ENCODE measurements at regions not wholly inside any gene's neighbourhood (a gene's known extent, or its start where the extent isn't known, plus 50 kb on each side); places are given as distances from the start of the nearest gene placed in this dataset.

DNA sequence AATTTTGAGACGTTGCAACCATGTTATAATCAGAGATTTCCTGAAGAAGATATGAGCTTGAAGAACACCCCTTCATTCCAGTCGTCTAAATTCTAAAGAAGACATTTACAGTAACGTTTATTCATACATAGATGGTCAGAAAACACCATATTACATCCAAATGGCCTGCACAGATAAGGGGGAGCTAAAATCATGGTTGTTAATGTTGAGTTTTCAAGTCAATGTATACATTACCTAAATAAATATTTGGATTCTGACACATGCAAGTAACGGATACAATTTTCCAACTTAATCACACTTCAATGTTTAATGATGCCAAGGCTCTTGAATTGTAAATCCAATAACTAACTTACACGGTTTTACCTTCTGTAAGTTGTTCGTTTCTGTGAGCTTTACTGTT is 318.4 kb downstream of the SLC6A15 start:
- no peak for DNase-seq

DNA sequence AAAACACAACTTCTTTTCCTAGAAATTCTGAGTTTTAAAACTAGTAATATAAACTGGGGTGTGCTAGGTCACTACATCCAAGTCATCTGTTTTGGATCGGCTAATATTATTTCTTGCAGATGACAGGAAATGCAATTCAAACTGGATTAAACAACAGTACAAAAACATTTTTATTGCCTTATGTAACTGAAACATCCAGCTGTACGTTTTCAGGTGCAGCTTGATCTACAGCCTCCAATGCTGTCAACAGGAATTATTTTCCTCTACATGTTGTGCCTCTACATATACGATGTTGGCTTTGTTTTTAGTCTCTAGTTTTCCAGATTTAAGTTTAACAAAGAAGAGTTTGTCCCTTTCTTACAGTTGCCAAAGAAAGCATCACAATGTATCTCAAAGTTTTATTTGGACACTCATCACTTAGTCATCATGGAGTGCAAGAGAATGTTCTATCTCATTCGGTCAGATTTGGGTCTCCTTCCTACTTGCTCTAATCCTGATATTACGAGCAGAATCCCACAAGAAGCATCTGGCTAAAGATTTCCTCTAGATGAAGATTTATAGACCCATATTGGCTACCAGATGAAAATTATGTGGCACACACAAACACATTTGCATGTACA is 326.7 kb downstream of the SLC6A15 start:
- no peak for DNase-seq

DNA sequence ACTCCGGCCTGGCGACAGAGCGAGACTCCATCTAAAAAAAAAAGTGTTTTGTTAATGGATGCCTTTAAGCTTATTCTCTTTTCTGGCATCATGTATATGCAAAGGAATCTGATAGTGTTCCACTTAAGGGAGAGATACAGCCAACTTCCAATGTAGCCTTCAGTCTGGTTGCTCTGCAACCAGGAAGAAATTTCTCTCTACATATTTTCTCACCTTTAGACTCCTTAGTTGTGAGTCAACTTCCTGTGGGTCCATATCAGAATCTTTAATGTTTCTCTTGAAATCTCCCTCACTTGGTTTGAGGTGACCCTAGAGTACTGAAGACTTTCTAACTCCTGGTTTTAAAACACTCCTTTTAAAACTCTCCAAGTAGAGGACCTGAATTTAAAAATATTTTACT is 340.4 kb downstream of the SLC6A15 start:
- no peak for DNase-seq

DNA sequence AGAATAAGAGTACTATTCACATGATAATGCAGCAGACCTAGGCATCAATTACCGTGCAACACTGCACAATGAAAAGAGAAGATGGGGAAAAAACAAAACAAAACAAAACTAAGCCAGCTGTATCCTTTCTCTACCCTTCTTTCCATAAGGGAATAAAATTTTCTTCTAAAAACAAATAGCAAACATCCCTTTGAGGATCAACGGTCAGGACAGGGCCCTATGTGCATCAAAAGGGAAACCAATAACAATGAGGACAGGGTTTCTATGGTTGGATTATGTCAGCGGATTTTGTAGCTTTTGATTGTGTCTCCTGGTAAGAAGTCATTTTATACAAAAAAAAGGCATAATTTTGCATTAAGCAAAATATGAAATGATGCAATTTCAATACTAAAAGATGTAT is 350.3 kb downstream of the SLC6A15 start:
- no peak for DNase-seq

DNA sequence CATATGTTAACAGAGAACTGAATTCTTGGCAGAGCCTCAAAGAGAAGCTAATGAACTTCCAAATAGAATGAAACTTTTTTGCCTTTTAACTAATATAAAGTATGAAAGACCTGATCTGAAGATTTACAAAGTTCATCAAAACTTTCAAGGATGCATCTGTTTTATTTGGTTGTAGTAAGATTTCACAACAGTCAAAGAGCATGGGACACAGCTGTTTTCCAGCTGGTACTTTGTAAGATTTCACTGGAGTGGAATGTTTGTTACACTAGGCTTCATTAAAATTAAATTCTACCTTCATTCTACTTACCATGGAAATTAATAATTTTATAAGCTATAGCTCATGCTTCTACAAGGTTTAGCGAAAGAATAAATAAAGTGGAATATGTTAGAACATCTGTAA is 351.2 kb downstream of the SLC6A15 start:
- no peak for DNase-seq

DNA sequence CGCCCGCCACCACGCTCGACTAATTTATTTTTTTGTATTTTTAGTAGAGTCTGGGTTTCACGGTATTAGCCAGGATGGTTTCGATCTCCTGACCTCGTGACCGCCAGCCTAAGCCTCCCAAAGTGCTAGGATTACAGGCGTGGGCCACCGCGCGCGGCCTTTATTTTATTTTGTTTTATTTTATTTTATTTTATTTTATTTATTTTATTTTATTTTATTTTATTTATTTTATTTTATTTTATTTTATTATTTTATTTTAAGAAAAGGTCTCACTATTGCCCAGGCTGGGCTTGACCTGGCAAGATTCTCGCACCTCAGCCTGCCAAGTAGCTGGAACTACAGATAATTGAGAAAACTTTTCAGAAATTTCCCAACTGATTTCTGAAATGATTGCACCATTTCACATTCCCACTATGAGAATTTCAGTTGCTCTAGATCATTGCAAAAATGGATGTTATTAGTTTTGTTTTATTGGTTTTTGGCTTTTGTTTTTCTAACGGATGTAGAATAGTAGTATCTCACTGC is 358.3 kb downstream of the SLC6A15 start:
- DNase-seq: no peak

DNA sequence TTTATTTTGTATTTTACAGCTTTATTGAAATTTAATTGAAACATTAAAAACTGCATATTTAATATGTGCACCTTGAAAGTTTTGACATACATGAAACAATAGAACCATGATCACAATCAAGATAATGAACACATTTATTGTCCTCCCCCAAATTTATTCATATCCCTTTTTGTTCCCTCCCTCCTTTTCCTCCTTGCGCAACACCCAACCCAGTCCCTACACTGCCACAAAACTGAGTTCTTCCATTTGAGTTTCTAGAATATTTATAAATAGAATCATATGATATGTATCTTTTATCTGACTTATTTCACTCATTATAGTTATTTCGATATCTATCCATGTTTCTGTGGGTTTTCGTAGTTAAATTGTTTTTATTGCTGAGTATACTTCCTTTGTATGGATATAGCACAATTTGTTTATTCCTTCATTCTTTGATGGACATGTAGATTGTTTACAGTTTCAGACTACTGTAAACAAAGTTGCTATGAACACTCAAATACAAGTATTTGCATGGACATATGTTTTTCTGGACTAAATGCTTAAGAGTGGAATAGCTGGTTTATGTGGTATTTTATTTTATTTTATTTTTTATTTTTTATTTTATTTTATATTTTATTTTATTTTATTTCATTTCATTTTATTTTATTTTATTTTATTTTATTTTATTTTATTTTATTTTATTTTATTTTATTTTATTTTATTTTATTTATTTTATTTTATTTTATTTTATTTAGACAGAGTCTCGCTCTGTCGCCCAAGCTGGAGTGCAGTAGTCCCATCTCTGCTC is 359.1 kb downstream of the SLC6A15 start:
- DNase-seq: no peak

DNA sequence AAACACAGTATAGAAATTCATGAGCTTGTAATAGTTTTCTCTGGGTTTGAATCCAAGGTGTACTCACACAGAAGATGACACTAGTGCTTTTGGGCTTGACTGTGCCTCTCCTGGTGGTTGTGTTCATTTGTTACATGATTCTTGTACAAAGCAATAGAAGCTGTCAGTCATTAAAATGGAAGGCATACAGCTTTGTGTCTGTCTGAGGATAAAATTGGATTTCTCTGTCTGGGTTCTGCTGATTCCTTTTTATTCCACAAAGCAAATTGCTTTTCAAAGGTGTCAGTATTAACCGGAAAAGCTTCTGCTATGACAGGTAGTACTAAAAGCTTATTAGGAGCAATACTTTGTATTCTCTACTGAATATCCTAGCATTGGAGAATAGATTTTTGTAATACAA is 361.2 kb downstream of the SLC6A15 start:
- DNase-seq: no peak

DNA sequence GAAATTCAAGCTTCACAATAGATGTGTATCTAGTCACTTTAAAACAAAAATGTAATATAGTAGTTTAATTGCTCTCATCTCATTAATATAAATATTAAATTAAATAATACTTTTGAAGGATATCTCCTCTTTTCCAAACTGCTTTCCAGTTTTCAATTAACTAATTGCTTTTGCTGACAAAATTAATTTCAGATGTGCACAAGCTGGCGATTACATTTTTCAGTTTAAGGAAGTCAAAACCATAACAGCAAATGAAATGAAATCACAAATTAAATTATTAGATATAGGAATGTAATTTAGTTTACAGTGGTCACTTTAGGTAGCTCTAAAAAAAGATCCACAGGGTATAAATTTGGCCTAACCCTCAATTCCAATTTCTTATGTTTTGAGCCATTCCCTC is 362.1 kb downstream of the SLC6A15 start:
- no peak for DNase-seq

DNA sequence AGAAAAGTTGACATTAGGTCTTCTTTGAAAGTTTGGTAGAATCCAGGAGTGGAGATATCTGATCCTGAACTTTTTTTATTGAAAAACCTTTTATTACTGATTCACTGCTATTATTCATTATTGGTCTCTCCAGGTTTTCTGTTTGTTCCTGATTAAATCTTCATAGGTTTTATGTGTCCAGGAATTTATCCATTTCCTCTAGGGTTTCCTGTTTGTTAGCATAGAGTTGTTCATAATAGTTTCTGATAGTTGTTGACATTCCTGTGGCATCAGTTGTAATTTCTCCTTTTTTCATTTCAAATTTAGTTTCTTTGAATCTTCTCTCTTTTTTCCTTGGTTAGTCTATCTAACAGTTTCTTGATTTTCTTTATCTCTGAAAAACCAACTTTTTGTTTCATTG is 370.3 kb downstream of the SLC6A15 start:
- DNase-seq: no peak

DNA sequence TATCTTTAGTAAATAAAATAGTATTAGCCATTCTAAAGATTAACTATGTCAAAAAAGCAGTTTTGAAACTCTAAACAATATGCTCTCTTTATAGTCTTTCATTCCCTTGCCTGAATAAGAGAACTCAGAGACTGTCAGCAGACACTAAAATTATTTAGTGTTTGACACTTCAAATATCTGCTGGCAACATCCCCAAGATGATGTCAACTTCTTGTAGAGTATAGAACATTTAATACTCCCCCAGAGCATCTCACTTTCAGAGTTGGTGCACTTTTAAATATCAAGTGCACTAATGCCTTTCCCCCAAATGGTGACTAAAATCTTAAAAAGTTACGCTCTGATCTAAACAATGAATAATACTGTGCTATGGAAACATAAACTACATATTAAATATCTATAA is 374.9 kb downstream of the SLC6A15 start:
- DNase-seq: no peak

DNA sequence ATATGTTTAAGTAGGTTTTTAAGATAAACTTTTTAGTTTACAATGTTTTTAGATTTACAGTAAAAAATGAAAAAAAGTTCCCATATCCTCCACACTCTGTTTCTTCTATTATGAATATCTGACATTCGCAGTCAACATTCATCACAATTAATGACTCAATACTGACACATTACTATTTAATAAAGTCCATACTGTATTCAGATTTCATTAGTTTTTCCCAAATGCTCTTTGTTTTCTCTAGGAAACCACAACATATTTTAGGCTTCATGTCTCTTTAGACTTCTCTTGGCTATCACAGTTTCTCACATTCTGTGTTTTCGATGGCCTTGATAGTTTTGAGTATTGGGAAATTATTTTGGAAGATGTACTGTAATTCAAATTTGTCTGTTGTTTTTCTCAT is 399.8 kb downstream of the SLC6A15 start:
- no peak for DNase-seq

DNA sequence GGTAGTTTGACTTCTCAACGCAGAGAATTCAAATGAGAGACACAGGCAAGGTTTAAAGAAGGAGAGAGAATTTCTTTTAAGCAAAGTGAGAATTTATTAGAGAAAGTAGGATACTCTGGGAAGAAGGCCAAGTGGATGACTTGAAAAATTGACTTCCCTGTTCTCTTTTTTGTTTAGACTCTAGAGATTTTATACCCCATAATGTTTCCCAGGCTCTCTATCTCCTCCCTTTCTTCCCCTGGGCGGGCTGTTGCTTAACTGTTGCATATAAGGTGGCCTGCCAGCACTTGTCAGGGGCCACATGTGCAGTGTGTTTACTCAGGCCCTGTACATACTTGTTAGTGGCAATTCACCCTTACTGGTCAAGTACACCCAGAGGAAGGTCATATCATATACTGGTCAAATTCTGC is 403.7 kb downstream of the SLC6A15 start:
- DNase-seq: no peak

DNA sequence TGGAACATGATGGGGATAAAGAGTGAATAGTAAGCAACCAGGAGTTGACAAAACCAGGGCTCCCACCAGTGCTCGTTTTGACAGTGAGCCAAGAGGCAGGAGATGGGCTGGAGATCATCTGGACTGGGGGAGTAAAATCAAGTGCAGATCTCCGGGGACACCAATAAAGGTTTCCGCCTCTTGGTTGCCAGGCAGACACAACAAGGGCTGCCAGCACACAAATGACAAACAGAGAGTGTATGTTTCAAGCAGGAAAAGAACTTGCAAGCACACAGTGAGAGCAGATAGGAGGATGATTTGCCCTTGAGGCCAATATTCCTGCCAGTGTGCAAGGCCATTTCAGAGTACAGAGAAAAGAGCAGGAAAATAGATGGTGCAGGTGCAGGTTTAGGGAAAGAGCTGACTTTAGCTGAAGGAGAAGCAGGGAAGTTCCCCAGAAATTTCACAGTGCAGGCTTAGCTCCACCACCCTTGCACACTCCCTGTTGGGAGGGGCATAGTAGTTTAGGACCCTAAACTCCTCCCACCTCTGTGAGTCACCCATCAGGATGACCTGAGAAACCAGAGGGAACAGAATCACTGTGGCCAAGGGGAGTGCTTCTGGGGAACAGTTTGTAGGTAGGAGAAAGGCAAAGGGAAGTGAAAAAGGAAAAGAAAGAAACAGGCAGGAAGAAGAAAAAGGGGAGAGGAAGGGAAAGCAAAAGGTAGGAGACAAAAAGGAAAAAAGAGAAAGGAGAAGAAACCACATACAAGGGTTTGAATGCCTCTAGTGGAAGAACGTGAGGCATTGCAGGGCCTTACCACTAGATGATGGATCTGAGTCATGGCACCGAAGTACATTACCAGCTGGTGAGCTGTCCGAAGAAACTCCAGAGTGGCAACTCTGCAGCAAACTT is 404.4 kb downstream of the SLC6A15 start:
- DNase-seq: no peak

DNA sequence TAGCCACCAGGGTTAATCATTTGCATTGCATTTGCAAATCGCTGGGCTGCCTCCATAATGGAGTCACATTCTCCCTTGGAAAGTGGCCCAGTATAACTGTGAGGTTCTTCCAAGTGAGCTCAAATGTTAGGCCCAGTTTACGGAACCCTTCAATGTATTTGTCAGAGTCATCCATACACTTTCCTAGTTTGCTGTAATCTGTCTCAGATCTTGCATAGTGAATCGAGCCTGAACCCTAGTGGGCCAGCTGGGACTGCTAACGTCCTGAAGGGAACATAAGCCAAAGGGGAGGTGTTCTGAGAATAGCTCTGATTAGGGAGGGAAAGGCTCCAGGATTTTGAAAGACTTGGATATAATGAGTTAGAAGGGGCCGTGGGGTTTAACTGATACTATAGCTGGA is 406.3 kb downstream of the SLC6A15 start:
- no peak for DNase-seq

DNA sequence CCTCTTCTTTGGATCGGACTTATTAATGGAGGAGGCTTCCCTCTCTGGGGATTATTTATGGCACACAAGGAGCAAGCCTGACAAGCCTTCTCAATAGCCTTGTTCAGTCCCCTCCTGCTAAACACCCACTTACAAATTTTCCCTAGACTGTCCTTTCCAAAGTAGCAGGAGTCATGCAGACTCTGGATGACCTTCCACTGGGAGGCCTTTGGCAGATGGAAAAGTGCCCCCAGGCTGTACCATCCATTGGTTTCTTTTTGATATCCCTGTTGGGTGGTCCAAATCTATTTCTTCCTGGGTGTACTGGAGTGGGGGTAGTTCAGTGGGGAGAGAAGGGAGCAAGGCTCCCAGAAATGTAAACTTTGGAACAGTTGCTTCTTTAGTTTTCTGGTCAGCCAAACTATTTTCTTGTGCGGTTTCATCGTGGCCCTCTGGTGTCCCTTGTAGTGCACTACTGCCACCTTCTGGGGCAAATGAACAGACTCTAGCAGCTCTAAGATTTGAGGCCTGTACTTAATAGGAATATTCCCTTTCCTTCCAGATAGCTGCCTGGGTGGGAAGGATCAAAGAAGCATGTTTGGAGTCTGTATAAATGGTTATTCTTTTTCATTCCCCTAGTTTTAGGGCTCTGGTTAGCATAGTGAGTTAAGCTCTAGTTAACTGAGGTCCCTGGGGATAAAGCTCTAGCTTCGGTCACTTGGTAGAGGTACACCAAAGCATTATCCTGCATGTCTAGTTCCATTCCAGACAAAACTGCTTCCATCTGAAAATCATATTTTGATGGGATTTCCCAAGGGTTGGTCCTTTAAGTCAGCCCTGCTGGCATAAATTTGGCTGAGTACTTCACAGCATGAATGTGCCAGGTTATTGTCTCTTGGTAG is 409.5 kb downstream of the SLC6A15 start:
- DNase-seq: peak; percentile 6 to 54

DNA sequence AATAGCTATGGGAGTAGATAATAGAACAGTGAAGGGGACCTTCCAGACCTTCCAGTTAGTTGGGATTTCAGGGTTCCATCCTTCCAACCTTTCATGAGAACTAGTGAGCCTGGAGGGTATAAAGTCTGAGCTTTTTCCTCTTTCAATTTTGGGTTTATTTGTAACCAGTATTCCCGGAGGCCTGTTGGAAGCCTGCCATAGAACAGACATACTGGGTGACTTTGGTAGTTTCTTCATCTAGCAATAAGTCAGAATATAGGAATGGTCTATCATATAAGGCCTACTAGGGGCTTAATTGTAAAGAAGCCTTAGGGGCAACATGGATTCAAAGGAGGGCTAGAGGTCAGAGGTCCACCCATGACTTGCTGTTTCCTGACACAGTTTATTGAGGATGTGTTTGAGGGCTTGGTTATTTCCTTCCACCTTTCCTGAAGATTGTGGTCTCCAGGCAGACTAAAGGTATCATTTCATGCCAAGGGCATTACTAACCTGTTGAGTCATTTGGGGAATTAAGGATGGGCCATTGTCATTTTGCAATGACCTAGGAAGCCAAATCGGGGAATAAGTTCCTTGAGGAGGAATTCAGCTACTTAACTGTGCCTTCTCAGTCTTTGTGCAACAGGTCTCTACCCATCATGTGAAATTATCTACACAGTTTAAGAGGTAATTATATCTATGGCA is 410.3 kb downstream of the SLC6A15 start:
- no peak for DNase-seq

DNA sequence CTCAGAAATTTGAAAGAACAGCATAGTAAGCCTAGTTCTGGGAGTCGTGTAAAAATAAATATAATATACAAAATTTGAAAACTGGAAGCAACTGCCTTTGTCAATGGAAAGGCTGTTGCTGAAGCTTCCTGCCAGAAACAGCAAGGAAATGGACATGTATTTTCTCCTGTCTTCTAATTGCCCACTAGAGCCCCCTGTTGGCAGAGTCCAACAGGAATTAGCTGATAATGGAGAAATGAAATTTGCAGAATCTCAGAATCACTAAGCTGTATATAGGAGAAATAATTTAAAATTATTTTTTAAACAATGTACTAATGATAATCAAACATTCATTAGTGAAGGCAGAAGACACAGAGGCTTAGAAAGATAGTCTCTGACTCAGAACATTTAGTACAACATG is 414.8 kb downstream of the SLC6A15 start:
- peak in 1 of 2 donors; percentile 10 for DNase-seq

DNA sequence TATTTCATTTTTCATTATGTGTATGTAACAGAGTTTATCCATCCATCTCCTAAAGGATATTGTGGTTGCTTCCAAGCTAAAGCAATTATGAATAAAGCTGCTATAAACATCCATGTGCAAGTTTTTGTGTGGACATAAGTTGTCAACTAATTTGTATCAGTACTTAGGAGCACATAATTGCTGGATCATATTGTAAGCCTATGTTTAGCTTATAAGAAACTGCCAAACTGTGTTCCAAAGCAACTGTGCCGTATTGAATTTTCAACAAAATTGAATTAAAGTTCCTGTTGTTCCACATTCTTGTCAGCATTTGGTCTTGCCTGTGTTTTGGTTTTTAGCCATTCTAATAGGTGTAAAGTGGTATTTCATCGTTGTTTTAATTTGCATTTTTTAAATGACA is 416.9 kb downstream of the SLC6A15 start:
- no peak for DNase-seq

DNA sequence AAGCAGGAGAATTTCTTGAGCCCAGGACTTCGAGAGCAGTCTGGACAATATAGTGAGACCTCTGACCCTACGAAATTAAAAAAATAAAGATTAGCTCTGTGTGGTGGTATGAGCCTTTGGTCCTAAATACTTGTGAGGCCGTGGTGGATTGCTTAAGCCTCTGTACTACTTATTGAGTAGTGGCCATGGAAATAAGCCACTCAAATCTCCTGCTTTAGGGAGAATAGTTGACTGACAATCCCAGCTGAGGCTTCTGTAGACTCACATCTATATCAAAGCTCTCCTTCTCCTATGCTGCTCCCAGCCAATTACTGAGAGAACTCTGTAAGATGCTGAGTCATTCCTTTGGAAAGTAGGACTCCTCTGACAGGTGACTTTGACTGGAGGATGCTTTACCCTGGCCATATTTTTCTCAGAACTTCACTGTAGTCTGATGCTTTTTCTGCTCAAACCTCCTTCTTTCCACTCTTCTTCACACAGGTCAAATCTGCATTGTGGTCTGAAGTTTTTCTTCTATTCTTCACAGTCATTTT is 420.2 kb downstream of the SLC6A15 start:
- DNase-seq: no peak

DNA sequence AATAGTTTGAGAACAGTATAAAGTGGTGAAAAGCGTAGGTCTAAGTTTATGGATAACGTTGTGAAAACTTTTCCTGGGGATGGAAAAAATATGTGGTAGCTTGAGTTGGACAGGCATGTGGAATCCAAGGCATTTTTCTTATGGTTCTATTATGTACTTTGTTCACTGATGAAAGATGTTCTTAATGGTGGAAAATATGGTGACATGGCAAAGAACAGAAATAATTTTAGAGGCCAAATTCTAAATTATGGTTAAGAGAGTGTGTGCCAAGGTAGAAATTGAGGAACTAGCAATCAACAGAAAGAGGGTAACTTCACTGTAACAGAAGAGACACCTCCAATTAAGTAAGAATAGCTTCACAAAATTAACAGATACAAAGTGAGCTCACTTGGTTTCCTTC is 427.8 kb downstream of the SLC6A15 start:
- no peak for DNase-seq

DNA sequence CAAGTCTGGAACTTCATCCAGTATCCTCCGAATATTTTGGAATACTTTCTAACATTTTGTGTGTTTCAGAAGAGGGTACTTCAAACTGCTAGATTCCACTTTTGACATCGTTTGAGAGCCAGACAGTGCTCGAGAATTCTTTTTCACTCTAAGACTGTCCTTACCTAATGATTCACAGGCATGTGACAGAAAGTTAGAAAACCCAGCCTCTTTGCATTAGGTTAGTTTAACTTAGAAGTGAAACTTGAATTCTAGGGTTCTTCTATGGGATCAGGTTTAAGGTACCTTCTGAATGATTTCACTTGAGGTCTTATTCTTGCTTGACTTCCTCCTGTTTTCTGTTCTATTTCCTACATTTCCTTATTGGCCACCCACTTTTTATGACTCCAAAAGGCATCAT is 431.8 kb downstream of the SLC6A15 start:
- DNase-seq: no peak
